ENCODE measurements at regions not wholly inside any gene's neighbourhood (a gene's known extent, or its start where the extent isn't known, plus 50 kb on each side); places are given as distances from the start of the nearest gene placed in this dataset.

DNA sequence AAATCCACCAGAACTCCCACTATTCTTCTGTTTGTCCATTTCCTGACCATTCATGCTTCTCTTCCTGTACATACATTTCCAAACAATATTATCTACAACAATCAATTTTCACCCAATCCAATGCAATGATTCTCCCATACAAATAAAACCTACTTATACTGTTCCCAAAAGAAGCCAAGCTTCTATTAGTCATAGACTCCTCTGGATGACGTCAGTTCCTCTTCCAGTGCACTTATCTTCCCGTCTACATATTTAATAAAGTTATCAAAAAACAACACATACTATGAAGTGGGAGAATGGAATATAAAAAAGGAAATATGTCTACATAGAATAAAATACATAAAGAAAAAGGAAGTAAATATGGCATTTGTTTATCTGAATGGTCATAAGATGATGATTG is 165.4 kb downstream of the FOXG1 start:
- no peak overlapping the region for H3K4me3 ChIP-seq (replicated peaks in 1 of 3; ENCODE audit: low read depth in 2 of 3, low read length in 3 of 3)
- no peaks in the 10 kb centered on the region for H3K27me3 ChIP-seq (ENCODE audit: control insufficient read depth in 2 of 2, insufficient read depth in 2 of 2, low read length in 2 of 2)
- no peaks in the 10 kb centered on the region for H3K9me3 ChIP-seq (replicated peaks in 1 of 2; ENCODE audit: control insufficient read depth in 1 of 2, insufficient read depth in 1 of 2, low read length in 2 of 2)
- Mint-ChIP-seq H3K4me1 (no peaks in the 10 kb centered on the region), H3K36me3 (no peaks in the 10 kb centered on the region), H3K9me3 (peaks cover 0 to 7% (median 4%) of the 10 kb centered on the region in 7 donors), H3K27ac (no peak overlapping the region), H3K27me3 (ENCODE audit: low read depth in 3 of 3) (no peaks in the 10 kb centered on the region), H3K4me3 (no peak overlapping the region)
- H3K79me2 ChIP-seq (ENCODE audit: insufficient read depth, low read length) = no peaks in the 10 kb centered on the region
- no peak overlapping the region for H3K27ac ChIP-seq (ENCODE audit: low read depth in 1 of 2, low read length in 2 of 2)
- H3K4me2 ChIP-seq (replicated peaks; ENCODE audit: extremely low read depth, low read length, poor library complexity, severe bottlenecking) = no peak overlapping the region
- intact Hi-C loops (cut with micrococcal nuclease) = no loop called here
- WGBS (ENCODE audit: insufficient coverage) = no CpG with 5 or more reads among the region's 2 CpGs
- H4K20me1 ChIP-seq (ENCODE audit: insufficient read depth, low read length) = no peaks in the 10 kb centered on the region
- H3K36me3 ChIP-seq (replicated peaks in 1 of 2; ENCODE audit: control insufficient read depth in 1 of 2, insufficient read depth in 2 of 2, low read length in 2 of 2) = no peaks in the 10 kb centered on the region
- no peak for DNase-seq
- no peak overlapping the region for H2AFZ ChIP-seq (ENCODE audit: insufficient read depth, low read depth, low read length, poor library complexity, severe bottlenecking)
- H3K4me1 ChIP-seq (ENCODE audit: control insufficient read depth in 1 of 2, insufficient read depth in 2 of 2, low read length in 2 of 2) = no peaks in the 10 kb centered on the region
- H3K9ac ChIP-seq (ENCODE audit: insufficient read depth, low read length, poor library complexity, severe bottlenecking) = no peak overlapping the region
- TF ChIP-seq, protein P1, sequence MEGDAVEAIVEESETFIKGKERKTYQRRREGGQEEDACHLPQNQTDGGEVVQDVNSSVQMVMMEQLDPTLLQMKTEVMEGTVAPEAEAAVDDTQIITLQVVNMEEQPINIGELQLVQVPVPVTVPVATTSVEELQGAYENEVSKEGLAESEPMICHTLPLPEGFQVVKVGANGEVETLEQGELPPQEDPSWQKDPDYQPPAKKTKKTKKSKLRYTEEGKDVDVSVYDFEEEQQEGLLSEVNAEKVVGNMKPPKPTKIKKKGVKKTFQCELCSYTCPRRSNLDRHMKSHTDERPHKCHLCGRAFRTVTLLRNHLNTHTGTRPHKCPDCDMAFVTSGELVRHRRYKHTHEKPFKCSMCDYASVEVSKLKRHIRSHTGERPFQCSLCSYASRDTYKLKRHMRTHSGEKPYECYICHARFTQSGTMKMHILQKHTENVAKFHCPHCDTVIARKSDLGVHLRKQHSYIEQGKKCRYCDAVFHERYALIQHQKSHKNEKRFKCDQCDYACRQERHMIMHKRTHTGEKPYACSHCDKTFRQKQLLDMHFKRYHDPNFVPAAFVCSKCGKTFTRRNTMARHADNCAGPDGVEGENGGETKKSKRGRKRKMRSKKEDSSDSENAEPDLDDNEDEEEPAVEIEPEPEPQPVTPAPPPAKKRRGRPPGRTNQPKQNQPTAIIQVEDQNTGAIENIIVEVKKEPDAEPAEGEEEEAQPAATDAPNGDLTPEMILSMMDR (IDR thresholded peaks at IDR 0.05) = no peak

DNA sequence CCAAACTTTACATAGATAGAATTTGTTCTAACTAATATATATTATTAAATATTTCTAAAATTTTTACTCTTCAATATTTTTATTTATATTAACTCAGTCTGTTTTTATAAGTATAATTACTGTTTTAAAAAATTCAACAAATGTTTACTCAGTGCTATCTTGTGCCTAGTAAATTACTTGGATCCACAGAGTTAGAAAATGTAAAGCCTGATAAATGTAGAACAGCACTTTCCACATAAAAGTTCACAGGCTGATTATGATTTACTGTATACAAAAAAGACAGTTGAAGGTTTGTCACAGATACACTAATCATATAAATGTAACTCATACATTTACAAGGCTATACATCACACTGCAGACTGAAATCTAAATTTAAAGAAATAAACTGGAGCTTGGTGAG is 170.0 kb downstream of the FOXG1 start:
- H3K36me3 ChIP-seq (replicated peaks in 1 of 2; ENCODE audit: control insufficient read depth in 1 of 2, insufficient read depth in 2 of 2, low read length in 2 of 2) = no peaks in the 10 kb centered on the region
- H3K4me1 ChIP-seq (ENCODE audit: control insufficient read depth in 1 of 2, insufficient read depth in 2 of 2, low read length in 2 of 2) = no peaks in the 10 kb centered on the region
- Mint-ChIP-seq H3K4me1 (no peaks in the 10 kb centered on the region), H3K27ac (no peak overlapping the region), H3K9me3 (peaks cover 0 to 9% (median 7%) of the 10 kb centered on the region in 7 donors), H3K4me3 (no peak overlapping the region), H3K27me3 (ENCODE audit: low read depth in 3 of 3) (no peaks in the 10 kb centered on the region), H3K36me3 (no peaks in the 10 kb centered on the region)
- no peak overlapping the region for H2AFZ ChIP-seq (ENCODE audit: insufficient read depth, low read depth, low read length, poor library complexity, severe bottlenecking)
- no peak overlapping the region for H3K4me2 ChIP-seq (replicated peaks; ENCODE audit: extremely low read depth, low read length, poor library complexity, severe bottlenecking)
- no peak for DNase-seq
- H3K9me3 ChIP-seq (replicated peaks in 1 of 2; ENCODE audit: control insufficient read depth in 1 of 2, insufficient read depth in 1 of 2, low read length in 2 of 2) = no peaks in the 10 kb centered on the region
- no peak overlapping the region for H3K4me3 ChIP-seq (replicated peaks in 1 of 3; ENCODE audit: low read depth in 2 of 3, low read length in 3 of 3)
- no peaks in the 10 kb centered on the region for H3K79me2 ChIP-seq (ENCODE audit: insufficient read depth, low read length)
- H3K27ac ChIP-seq (ENCODE audit: low read depth in 1 of 2, low read length in 2 of 2) = no peak overlapping the region
- TF ChIP-seq, protein P1 (IDR thresholded peaks at IDR 0.05) = no peak
- no peaks in the 10 kb centered on the region for H4K20me1 ChIP-seq (ENCODE audit: insufficient read depth, low read length)
- intact Hi-C loops (cut with micrococcal nuclease) = no loop called here
- H3K27me3 ChIP-seq (ENCODE audit: control insufficient read depth in 2 of 2, insufficient read depth in 2 of 2, low read length in 2 of 2) = no peaks in the 10 kb centered on the region
- H3K9ac ChIP-seq (ENCODE audit: insufficient read depth, low read length, poor library complexity, severe bottlenecking) = no peak overlapping the region
